Inferior parietal cortex (tissue), 1 donor: ENCODE measurements at regions not wholly inside any gene's neighbourhood (a gene's known extent, or its start where the extent isn't known, plus 50 kb on each side); places are given as distances from the start of the nearest gene placed in this dataset.

ENCODE experiments used
- DNase-seq: peaks from one replicate; pipeline ENCODE4 v3.0.0-alpha.2; 2016; ENCODE audit errors: extremely low spot score

DNA sequence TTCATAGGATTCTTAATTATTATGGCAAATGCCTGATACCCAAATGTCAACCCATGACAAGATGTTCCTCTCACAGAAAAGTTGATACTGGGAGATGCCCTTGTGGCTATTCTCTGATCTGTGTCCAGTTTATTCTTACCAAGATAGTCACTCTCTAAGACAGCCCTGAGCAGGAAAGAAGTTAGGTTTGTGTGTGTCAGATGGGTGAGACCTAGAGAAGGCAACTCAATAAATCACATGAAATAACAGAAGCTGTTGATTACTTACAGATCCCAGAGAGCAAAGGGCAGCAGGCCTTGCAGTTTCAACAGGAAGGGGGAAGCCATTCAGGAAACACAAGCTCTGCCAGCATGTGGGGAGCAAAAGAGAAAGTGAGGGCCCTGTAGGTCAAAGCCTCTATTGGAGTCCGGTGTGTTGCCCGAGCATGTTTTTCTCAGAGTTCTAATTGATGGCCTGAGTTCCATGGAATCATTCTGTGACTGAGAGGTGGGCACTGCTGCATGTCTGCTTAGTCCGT lies 1193.7 kb upstream of the CDH18 start:
- DNase-seq, result no peak

- no peak for DNase-seq
Measured at GRCh38 chr5:21173526-21173925, 1185.5 kb upstream of the CDH18 start.

GRCh38 chr5:21173036-21173435 lies 1185.0 kb upstream of the CDH18 start:
- DNase-seq, result no peak

GRCh38 chr5:21171038-21171437 lies 1183.0 kb upstream of the CDH18 start:
- DNase-seq, result no peak

DNA sequence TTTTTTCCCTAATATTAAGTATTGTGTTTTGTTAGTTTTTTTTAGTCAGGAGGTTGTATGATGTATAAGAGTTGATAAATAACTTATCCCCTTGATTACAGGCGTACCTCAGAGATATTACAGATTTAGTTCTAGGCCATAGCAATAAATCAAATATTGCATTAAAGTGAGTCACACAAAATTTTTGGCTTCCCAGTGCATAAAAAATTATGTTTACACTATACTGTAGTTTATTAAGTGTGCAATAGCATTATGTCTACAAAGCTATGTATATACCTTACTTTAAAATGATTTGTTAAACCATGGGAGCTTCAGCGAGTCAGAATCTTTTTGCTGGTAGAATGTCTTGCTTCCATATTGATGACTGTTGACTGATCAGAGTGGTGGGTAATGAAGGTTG lies 1180.6 kb upstream of the CDH18 start:
- no peak for DNase-seq

DNA sequence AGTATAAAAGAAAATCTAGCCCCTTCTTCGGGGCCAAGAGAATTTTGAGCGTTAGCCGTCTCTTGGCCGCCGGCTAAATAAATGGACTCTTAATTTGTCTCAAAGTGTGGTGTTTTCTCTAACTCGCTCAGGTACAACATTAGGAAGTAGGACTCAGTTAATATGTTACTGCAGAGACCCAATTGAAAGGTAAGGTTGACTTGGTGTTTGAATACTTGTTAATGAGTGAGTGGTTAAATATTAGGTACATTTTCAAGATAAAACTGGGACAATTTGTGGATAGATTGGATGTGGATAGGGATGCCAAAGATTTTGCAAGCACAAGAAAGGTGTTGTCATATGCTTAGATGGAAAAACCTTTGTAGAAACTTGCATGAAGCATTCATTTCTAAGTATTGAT lies 1177.3 kb upstream of the CDH18 start:
- no peak for DNase-seq

DNA sequence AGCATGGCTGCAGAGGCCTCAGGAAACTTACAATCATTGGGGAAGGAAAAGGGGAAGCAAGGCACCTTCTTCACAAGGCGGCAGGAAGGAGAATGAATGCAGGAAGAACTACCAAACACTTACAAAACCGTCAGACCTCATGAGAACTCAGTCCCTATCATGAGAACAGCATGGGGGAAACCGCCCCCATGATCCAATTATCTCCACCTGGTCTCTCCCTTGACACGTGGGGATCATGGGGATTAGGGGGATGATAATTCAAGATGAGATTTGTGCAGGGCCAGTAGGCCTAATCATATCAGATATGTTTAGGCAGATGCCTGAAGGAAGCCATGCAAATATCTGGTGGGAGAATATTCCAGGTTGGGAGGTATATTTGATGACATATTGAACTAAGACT lies 1176.4 kb upstream of the CDH18 start:
- no peak for DNase-seq

DNA sequence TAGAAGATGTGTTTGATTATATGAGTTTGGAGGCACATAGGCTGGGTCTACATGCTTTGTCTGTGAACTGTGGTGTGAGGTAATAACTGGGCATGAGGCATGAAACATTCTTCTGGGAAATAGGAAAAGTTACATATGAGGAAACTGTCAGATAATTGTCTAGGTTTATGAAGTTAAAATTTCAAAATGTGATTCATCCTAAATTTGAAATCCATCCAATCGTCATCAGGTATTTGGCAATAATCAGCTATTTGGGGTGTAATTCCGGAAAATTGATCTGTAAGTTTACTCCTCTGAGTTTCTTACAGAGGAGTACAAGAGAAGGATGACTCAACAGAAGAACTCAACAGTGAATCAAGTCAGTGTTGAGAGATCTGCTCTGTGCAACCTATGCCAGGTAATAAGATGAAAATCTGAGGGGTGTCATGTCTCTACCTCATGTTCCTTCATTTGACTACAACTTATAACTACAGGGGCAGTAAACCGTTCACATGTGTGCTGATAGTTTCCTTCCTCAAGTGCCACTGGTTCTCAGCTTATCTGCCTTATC lies 1171.6 kb upstream of the CDH18 start:
- no peak for DNase-seq

DNA sequence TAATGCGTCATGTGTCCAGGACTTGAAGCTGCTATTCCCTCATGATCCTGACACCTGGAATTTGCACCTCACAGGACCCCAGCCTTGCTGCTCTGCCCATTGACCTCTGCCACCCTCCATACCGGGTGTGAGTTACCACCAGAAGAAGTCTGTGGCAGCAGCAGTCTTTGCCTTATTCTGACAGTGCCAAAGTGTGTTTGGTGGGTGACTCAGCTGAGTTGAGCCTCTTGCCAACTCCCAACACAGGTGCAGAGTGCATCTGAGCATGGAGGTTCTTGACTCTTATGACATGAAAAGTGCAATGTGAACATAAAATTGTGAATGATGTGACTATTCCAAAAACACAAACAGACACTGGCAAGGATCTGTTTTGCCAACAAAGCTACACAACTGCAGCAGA lies 1166.5 kb upstream of the CDH18 start:
- no peak for DNase-seq

- no peak for DNase-seq
Measured at GRCh38 chr5:21152611-21153010, 1164.6 kb upstream of the CDH18 start.

- no peak for DNase-seq
Measured at GRCh38 chr5:21145376-21145775, 1157.4 kb upstream of the CDH18 start.

DNA sequence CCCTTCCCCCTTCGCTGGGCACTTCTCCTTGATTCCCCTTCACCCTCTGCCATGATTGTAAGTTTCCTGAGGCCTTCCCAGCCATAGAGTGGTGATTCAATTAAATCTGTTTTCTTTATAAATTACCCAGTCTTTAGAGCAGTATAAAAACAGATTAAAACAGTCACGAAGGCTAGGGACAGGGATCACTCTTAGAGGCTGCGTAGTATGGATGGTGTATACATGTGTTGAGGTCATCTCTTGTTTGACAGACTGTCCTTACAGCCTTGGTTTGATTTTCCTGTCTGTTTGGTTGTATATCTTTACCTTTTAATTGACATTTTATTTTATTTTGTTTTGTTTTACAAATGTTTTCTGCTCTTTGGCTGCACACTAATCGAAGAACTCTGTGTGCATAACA lies 1155.7 kb upstream of the CDH18 start:
- no peak for DNase-seq

- no peak for DNase-seq
Measured at GRCh38 chr5:21142791-21143190, 1154.8 kb upstream of the CDH18 start.

- no peak for DNase-seq
Measured at GRCh38 chr5:21140987-21141386, 1153.0 kb upstream of the CDH18 start.

DNA sequence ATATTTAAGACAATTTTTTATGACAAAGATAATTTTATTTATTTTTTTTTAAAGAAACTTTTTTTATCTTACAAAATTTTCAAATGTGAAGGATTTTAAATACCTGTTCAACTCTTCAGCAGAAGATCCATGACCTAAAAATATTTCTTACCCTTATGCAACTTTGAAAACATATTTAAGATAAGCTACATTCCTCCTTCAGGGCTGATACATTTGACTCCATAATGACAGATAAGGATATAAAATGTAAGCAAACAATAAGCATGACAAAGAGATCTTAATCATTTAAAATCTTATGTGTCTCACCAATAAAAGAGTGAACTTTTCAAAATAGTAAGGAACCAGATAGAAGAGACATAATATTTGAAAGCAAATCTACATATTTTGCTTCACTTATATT lies 1138.2 kb upstream of the CDH18 start:
- no peak for DNase-seq

GRCh38 chr5:21125238-21125983 lies 1137.4 kb upstream of the CDH18 start:
- no peak for DNase-seq

- DNase-seq, result no peak
Measured at GRCh38 chr5:21121213-21121612, 1133.2 kb upstream of the CDH18 start.

DNA sequence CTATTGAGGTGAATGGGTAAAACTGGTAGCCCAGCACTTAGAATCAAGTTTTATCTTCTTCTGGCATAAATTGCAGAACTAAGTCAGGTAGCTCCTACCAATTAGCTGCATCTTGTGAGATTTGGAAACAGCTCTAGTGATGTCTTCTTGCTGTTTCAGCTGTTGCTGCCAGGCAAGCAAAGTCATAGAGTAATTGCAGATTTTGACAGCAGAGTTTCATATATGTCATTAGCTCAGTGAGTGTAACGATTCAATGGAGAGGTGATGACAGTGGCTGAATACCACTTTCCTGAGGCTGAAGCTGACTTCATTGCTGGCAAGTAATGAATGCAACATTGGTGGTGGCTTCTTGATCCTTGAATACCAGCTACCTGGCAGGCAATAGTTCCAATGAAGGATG lies 1109.7 kb upstream of the CDH18 start:
- DNase-seq, result no peak

- DNase-seq, result no peak
Measured at GRCh38 chr5:21094619-21095018, 1106.6 kb upstream of the CDH18 start.

- no peak for DNase-seq
Measured at GRCh38 chr5:21087766-21088165, 1099.8 kb upstream of the CDH18 start.

DNA sequence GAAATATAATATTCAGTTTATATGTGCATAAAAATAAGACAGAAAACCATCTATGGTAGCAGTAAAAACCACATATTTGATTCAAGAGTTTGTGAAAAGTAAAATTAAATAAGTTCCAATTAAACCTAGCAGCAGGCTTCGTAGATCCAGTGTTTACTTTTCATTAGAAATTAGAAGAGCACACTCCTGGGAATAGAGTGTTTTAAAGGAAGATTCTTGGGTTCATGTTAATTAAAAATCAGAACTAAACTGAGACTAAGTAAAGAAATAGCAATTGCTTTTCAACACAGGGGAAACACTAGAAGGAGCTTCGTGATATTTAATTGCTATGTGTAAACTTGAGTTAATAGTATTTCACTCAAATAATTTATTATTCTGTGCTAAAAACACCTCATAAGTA lies 1097.8 kb upstream of the CDH18 start:
- DNase-seq, result no peak

- DNase-seq, result no peak
Measured at GRCh38 chr5:21071986-21072385, 1084.0 kb upstream of the CDH18 start.

DNA sequence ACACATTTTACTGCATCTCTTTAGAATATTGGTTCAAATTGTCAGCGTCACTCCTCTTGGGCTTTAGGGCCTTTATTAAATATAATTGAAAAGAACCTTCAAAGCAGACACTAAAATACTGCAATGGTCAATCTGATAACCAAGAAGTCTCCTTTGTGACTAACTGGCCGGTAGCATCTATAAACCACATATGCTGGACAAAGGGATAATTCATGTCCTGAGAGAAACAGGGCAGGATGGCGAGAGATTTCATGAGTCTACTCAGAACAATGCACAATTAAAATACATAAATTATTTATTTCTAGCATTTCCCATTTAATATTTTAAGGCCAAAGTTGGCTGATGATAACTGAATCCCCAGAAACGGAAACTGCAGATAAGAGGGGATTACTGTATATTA lies 1083.4 kb upstream of the CDH18 start:
- no peak for DNase-seq

- DNase-seq, result no peak
Measured at GRCh38 chr5:21070858-21071257, 1082.9 kb upstream of the CDH18 start.
